ENCODE measurements at regions not wholly inside any gene's neighbourhood (a gene's known extent, or its start where the extent isn't known, plus 50 kb on each side); places are given as distances from the start of the nearest gene placed in this dataset.

- no peaks in the 10 kb centered on the region for H3K4me1 ChIP-seq (ENCODE audit: low read length)
- no peaks in the 10 kb centered on the region for H3K9me3 ChIP-seq (ENCODE audit: insufficient read depth, low read length)
- no peak overlapping the region for H2AFZ ChIP-seq (ENCODE audit: low read depth, low read length)
Measured at GRCh38 chrX:13126775-13127174, 82.4 kb upstream of the FAM9C start.

DNA sequence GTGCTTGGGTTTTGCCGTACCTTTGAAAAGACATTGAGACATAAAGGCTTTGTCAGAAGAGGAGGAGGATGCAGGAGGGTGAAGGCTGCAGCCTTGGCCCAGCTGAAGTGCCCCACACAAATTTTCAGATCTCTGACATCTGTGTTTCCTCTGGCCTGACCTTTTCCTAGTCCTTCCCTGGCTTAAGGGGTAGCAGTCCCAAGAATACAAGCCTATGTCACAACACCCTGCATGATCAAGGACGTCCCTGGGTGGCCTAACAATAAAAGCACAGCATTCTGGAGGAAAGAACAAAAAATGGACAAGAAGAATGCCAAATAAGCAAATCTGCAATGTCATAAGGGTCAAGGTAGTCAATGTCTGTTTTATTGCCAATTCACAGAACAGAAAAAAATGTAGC is 80.8 kb upstream of the FAM9C start:
- Histone ChIP-seq H3K4me2 (ENCODE audit: low read length) (no peak overlapping the region), H2AFZ (ENCODE audit: low read depth, low read length) (no peak overlapping the region), H3K4me3 (ENCODE audit: low read length) (no peak overlapping the region), H3K27ac (ENCODE audit: low read length) (no peak overlapping the region), H3K27me3 (ENCODE audit: low read depth, low read length) (no peaks in the 10 kb centered on the region), H3K9ac (ENCODE audit: low read length) (no peak overlapping the region), H3K9me3 (ENCODE audit: insufficient read depth, low read length) (no peaks in the 10 kb centered on the region), H3K36me3 (replicated peaks; ENCODE audit: low read depth, low read length) (no peaks in the 10 kb centered on the region), H3K4me1 (ENCODE audit: low read length) (no peaks in the 10 kb centered on the region), H4K20me1 (ENCODE audit: insufficient read depth, low read length) (no peaks in the 10 kb centered on the region), H3K79me2 (ENCODE audit: low read length) (no peaks in the 10 kb centered on the region)
- no peak for TF ChIP-seq EZH2phosphoT487 (IDR thresholded peaks at IDR 0.05; ENCODE audit: low read depth)

More at GRCh38 chrX:13126775-13127174, 82.4 kb upstream of the FAM9C start:
- no peak overlapping the region for H3K27ac ChIP-seq (ENCODE audit: low read length)
- H4K20me1 ChIP-seq (ENCODE audit: insufficient read depth, low read length), result no peaks in the 10 kb centered on the region
- no peaks in the 10 kb centered on the region for H3K27me3 ChIP-seq (ENCODE audit: low read depth, low read length)
- no peaks in the 10 kb centered on the region for H3K79me2 ChIP-seq (ENCODE audit: low read length)
- no peak overlapping the region for H3K9ac ChIP-seq (ENCODE audit: low read length)
- no peak overlapping the region for H3K4me3 ChIP-seq (ENCODE audit: low read length)
- no peak overlapping the region for H3K4me2 ChIP-seq (ENCODE audit: low read length)
- TF ChIP-seq, protein P1, sequence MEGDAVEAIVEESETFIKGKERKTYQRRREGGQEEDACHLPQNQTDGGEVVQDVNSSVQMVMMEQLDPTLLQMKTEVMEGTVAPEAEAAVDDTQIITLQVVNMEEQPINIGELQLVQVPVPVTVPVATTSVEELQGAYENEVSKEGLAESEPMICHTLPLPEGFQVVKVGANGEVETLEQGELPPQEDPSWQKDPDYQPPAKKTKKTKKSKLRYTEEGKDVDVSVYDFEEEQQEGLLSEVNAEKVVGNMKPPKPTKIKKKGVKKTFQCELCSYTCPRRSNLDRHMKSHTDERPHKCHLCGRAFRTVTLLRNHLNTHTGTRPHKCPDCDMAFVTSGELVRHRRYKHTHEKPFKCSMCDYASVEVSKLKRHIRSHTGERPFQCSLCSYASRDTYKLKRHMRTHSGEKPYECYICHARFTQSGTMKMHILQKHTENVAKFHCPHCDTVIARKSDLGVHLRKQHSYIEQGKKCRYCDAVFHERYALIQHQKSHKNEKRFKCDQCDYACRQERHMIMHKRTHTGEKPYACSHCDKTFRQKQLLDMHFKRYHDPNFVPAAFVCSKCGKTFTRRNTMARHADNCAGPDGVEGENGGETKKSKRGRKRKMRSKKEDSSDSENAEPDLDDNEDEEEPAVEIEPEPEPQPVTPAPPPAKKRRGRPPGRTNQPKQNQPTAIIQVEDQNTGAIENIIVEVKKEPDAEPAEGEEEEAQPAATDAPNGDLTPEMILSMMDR (IDR thresholded peaks at IDR 0.05; ENCODE audit: low read depth, low read length), result no peak
- no peaks in the 10 kb centered on the region for H3K36me3 ChIP-seq (replicated peaks; ENCODE audit: low read depth, low read length)

DNA sequence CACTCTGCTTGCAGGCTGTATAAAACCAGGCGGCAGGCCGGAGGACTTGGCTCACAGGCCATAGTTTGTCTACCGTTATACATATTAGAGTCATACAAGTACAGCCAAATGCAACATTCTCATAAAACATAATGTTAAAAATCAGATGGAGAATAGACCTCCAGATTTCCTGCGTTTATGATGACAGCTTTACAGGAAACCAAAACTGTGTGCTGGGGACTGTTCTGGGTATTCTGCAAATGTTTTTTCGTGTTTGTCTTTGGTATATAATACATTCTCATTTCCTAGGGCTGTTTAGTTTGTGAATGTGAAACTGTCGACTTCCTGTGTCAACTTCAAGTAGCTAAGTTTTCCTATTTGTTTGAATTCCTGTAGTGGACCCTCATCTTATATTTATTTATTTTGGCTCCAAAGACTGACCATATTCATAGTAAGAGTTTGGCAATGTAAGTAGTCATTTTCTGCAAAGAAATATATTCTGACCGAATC is 79.5 kb upstream of the FAM9C start:
- no peaks in the 10 kb centered on the region for H4K20me1 ChIP-seq (ENCODE audit: insufficient read depth, low read length)
- TF ChIP-seq EZH2phosphoT487 (IDR thresholded peaks at IDR 0.05; ENCODE audit: low read depth), result no peak
- TF ChIP-seq, protein P1 (IDR thresholded peaks at IDR 0.05; ENCODE audit: low read depth, low read length), result no peak
- H2AFZ ChIP-seq (ENCODE audit: low read depth, low read length), result no peak overlapping the region
- no peaks in the 10 kb centered on the region for H3K36me3 ChIP-seq (replicated peaks; ENCODE audit: low read depth, low read length)
- no peak overlapping the region for H3K4me2 ChIP-seq (ENCODE audit: low read length)
- no peaks in the 10 kb centered on the region for H3K27me3 ChIP-seq (ENCODE audit: low read depth, low read length)
- H3K4me1 ChIP-seq (ENCODE audit: low read length), result no peaks in the 10 kb centered on the region
- H3K9ac ChIP-seq (ENCODE audit: low read length), result no peak overlapping the region
- H3K4me3 ChIP-seq (ENCODE audit: low read length), result no peak overlapping the region
- no peaks in the 10 kb centered on the region for H3K9me3 ChIP-seq (ENCODE audit: insufficient read depth, low read length)
- no peak overlapping the region for H3K27ac ChIP-seq (ENCODE audit: low read length)
- H3K79me2 ChIP-seq (ENCODE audit: low read length), result no peaks in the 10 kb centered on the region

- Histone ChIP-seq H3K4me3 (ENCODE audit: low read length) (no peak overlapping the region), H2AFZ (ENCODE audit: low read depth, low read length) (no peak overlapping the region)
Measured at GRCh38 chrX:13123247-13123856, 78.9 kb upstream of the FAM9C start.

More at GRCh38 chrX:13123247-13123856, 78.9 kb upstream of the FAM9C start:
- Histone ChIP-seq H3K79me2 (ENCODE audit: low read length) (no peaks in the 10 kb centered on the region), H3K9me3 (ENCODE audit: insufficient read depth, low read length) (no peaks in the 10 kb centered on the region), H4K20me1 (ENCODE audit: insufficient read depth, low read length) (no peaks in the 10 kb centered on the region), H3K27me3 (ENCODE audit: low read depth, low read length) (no peaks in the 10 kb centered on the region), H3K9ac (ENCODE audit: low read length) (no peak overlapping the region), H3K4me1 (ENCODE audit: low read length) (no peaks in the 10 kb centered on the region), H3K4me2 (ENCODE audit: low read length) (no peak overlapping the region), H3K36me3 (replicated peaks; ENCODE audit: low read depth, low read length) (no peaks in the 10 kb centered on the region), H3K27ac (ENCODE audit: low read length) (no peak overlapping the region)
- TF ChIP-seq EZH2phosphoT487 (IDR thresholded peaks at IDR 0.05; ENCODE audit: low read depth), result no peak
- TF ChIP-seq, protein P1 (IDR thresholded peaks at IDR 0.05; ENCODE audit: low read depth, low read length), result no peak
